Mesodermal cell (in vitro differentiated cells): ENCODE measurements at regions not wholly inside any gene's neighbourhood (a gene's known extent, or its start where the extent isn't known, plus 50 kb on each side); places are given as distances from the start of the nearest gene placed in this dataset.
"Not testable (repeated sequence)": the region's sequence is repeated elsewhere in the genome, so short reads cannot be mapped to it uniquely, and the experiment has no call there.

ENCODE experiments used
- H3K27ac ChIP-seq: 2 replicates; pipeline ENCODE4 v1.7.0; 2013; ENCODE audit warnings: mild to moderate bottlenecking, low read depth, low read length, moderate library complexity; ENCODE audit not compliant: severe bottlenecking
- H3K36me3 ChIP-seq: 2 replicates; pipeline ENCODE4 v1.7.1; 2013; ENCODE audit warnings: mild to moderate bottlenecking, low read length, moderate library complexity; ENCODE audit not compliant: control insufficient read depth, insufficient read depth
- H3K4me1 ChIP-seq: one replicate; pipeline ENCODE4 v1.7.1; 2013; ENCODE audit warnings: mild to moderate bottlenecking, low read length; ENCODE audit not compliant: insufficient read depth, control insufficient read depth, poor library complexity, severe bottlenecking
- H3K4me3 ChIP-seq: 2 replicates; pipeline ENCODE4 v1.7.0; 2013; ENCODE audit warnings: low read length, control low read depth, mild to moderate bottlenecking; ENCODE audit not compliant: insufficient read depth, poor library complexity, severe bottlenecking; ENCODE audit errors: extremely low read depth
- H3K9me3 ChIP-seq: 2 replicates; pipeline ENCODE4 v1.7.1; 2013; ENCODE audit warnings: mild to moderate bottlenecking, low read length, moderate library complexity; ENCODE audit not compliant: control insufficient read depth
- WGBS, 2 experiments: methylation state at CpG; one replicate each; pipeline ENCODE4 v1.1.5; 2013; ENCODE audit warnings: missing lambda C conversion rate in 2 of 2; ENCODE audit not compliant: insufficient coverage in 2 of 2; 5-methylcytosine and 5-hydroxymethylcytosine counted together

DNA sequence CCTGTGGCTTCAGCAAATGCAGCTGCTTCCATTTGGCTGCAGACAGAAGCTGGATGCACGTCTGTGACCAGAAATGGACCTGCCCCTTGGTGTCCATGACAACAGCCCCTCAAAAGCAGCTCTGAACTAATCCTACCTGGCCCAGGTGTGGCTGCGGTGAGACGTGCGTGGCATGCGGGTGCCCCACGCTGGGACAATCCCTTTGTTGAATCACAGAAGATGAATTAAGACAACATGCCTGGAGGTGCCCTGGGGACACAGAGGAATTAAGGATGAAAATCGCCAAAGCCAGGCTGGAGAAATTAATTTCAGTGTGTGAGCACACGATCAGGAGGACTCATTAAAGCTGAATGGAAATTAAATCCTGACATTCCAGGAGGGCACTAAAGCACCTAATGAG is 281.2 kb upstream of the SFSWAP start:
- H3K36me3 ChIP-seq, H3K4me1 ChIP-seq, H3K9me3 ChIP-seq, H3K4me3 ChIP-seq, H3K27ac ChIP-seq: not testable (repeated sequence)
- 79 to 93% methylated on average over 6 to 7 of the region's 8 CpGs for WGBS, 2 experiments

DNA sequence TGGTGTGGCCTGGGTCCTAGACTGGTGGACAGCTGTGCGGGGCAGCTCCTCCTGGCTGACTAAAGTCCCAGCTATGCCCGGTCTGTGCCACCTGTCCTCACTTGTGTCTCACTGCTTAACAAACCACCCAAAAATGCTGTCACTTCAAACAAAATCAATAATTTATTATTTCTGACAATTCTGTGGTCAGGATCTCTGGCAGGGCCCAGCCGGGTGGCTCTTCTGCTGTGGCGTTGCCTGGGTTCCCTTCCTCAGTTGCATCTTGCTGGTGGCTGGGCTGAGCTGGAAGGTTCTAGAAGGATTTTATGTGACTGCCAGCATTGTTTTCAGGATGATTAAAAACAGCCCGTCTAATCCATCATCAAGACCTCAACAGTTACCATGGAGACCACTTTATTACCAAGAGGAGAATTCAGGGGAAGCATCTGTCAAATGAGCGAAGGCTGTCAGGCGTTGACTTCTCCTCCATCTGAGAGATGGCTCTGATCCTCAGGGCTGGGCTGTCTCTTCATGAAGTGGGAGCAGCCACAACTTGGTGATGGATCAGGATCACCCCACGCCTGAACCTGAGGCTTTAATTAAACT is 280.6 kb upstream of the SFSWAP start:
- no peak overlapping the region for H3K27ac ChIP-seq

DNA sequence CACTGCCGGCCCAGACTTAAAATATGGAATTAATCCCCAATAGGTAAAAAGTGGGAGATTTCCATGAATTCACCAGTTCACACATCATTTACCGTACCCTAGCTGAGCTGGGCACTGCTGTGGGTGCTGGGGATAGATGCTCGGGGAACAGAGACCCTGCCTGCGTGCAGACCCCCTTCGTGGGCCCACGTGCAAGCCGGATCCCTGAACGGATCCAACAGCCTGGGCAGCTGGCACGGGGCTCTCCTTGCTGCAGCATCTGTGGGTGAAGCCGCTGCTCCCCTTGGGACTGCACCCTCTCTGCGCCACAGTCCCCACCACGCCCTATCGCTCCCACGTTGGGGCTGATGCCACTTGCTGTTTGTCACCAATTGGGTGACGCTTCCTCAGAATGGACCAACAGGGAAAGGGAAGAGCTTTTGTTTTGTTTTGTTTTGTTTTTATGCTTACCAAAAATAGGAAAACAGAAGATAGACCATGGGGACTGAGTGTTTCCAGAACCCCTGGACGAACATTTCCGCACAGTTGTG is 279.7 kb upstream of the SFSWAP start:
- 80 to 93% methylated on average over 8 to 9 of the region's 17 CpGs for WGBS, 2 experiments
- H3K27ac ChIP-seq, H3K4me1 ChIP-seq, H3K9me3 ChIP-seq, H3K36me3 ChIP-seq, H3K4me3 ChIP-seq: not testable (repeated sequence)

More for the DNA sequence above, 280.6 kb upstream of the SFSWAP start:
- H3K9me3 ChIP-seq, result no peaks in the 10 kb centered on the region
- no peak overlapping the region for H3K4me3 ChIP-seq
- no peaks in the 10 kb centered on the region for H3K4me1 ChIP-seq
- no peaks in the 10 kb centered on the region for H3K36me3 ChIP-seq
- 50 to 78% methylated on average over 2 to 5 of the region's 8 CpGs for WGBS, 2 experiments

DNA sequence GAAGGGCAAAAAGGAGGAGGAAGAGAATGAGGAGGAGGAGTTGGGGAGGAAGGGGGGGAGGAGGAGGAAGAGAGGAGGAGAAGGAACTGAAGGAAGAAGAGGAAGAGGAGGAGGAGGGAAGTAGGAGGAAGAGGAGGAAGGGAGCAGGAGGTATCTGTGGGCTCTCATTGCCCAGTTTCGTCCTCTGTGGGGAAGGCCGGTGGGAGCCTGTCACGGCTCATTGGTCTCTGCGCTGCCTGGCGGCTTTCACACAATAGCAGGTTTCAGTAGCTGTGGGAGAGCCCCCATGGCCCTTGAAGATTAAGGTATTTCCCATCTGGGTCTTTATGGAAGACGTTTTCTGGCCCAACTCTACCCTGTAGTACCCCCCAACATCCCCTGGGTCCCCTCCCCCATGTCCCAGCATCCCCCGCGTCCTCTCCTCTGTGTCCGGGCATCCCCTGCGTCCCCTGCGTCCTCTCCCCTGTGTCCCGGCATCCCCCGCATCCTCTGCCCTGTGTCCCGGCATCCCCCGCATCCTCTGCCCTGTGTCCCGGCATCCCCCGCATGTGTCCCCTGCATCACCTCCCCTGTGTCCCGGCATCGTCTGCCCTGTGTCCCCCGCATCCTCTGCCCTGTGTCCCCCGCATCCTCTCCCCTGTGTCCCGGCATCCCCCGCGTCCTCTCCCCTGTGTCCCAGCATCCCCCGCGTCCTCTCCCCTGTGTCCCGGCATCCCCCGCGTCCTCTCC is 278.2 kb upstream of the SFSWAP start:
- H3K4me3 ChIP-seq, result no peak overlapping the region

DNA sequence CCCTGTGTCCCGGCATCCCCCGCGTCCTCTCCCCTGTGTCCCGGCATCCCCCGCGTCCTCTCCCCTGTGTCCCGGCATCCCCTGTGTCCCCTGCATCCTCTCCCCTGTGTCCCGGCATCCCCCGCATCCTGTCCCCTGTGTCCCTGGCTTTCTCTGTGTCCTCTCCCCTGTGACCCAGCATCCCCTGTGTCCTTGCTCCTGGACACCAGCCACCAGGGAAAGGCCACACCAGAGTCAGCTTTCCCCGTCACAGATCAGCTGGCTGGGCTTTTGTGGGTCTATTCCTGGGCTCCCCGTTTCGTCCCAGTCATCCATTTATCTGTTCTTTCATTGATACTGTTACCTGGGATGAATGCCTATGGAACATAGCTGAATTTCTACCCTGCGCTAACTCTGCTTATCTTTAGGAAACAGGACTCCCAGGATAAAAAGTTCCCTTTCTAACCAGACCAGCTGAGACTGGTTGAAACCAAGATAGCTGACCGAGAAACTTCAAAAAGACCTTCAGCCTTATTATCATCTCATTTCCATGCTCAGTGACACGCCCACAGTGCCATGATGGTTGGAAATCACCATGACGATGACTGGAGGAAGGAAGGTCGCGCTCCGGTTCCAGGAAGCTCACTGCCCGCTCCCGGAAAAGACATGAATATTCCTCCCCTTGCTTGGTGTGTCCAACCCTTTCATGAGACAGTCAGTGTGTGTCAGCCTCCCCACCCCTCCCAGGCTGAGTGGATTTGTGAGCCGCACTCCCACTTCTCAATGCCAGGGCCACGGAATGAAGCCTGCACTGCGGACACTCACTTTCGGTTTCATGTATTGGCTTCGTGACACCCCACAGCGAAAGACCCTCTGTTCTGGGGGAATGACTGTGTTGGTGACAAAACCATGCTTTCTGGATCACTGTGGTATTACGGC is 276.4 kb upstream of the SFSWAP start:
- H3K4me1 ChIP-seq, result no peaks in the 10 kb centered on the region
- H3K9me3 ChIP-seq, result no peaks in the 10 kb centered on the region
- H3K36me3 ChIP-seq, result no peaks in the 10 kb centered on the region
- 81 to 83% methylated on average over 11 to 19 of the region's 28 CpGs for WGBS, 2 experiments
- no peak overlapping the region for H3K4me3 ChIP-seq
- H3K27ac ChIP-seq, result no peak overlapping the region

More for the DNA sequence above, 278.2 kb upstream of the SFSWAP start:
- 58 to 64% methylated on average over 5 of the region's 29 CpGs for WGBS, 2 experiments
- Histone ChIP-seq H3K36me3 (no peaks in the 10 kb centered on the region), H3K4me1 (no peaks in the 10 kb centered on the region), H3K9me3 (no peaks in the 10 kb centered on the region), H3K27ac (no peak overlapping the region)

DNA sequence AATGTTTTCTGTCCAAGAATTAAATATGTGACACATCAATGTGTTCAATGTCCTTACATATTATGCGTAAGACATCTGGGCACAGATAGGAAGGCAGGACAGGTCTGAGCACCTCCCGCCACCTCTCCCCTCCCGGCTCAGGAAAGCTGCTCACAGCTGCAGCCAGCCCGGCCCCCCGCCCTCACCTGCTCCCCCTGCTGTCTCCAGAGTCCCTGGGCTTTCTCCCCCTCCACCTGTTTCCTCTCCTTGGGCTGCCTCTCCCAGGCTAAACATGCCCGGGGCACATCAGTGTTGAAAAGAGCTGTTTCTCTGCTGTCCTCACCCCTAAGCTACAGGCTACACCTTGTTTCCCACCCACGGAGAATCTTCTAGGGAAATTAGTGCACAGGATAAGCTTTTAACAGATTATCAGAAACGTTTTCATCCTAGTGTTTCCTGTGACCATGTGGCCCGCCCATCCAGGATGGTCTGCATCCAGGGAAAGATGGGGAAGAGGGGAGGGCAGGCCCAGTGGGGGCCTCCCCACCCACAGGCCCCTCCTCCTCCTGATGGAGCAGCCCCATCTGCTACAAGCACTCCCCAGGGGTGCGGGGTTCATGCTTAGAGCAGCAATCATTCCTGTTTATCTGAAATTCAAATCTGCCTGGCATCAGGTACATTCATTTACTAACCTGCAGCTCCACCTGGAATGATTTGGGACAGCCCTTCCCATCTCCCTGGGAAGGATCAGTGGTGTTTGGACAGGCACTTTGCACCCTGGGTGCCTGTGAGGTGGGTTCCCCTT is 273.8 kb upstream of the SFSWAP start:
- Histone ChIP-seq H3K4me1 (no peaks in the 10 kb centered on the region), H3K27ac (no peak overlapping the region), H3K36me3 (no peaks in the 10 kb centered on the region), H3K4me3 (no peak overlapping the region), H3K9me3 (no peaks in the 10 kb centered on the region)
- 58 to 73% methylated on average over 5 to 10 of the region's 10 CpGs for WGBS, 2 experiments

DNA sequence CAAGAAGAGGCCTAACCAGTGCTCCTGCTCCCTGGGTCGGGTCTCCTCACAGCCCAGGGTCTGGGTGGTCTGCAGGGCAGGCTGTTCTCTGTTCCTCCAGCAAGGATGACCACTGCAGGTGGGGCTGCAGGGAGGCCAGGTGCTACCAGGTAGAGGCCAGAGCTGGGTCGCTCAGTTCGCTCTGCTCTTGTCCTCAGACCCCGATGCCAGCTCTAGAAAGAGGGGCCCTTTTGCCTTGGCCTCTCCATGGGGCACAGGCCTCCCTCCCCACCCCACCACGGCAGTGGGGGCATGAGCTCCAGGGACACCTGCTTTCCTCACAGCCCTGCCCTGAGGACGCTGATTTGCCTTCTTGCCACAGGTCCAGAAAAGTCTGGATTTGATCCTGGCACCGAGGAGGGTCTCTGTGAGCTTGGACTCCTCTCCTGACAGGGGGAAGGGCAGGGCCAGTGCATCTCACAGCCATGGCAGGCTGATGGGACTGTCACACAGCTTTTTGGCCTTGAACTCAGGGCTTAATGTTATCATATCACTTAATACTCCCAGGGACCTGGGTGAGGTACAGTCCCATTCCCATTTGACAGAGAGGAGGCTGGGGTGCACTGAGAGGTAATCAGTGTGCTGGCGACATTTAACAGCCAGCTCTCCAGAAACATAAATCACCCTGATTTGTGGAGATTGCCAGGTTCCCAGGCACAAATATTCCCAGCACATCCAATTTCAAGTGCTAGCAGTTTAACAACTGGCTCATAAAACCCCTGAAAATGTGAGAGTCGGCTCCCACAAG is 273.0 kb upstream of the SFSWAP start:
- H3K4me3 ChIP-seq, result no peak overlapping the region
- H3K27ac ChIP-seq, result no peak overlapping the region
- no peaks in the 10 kb centered on the region for H3K9me3 ChIP-seq
- 74 to 78% methylated on average over 7 to 9 of the region's 9 CpGs for WGBS, 2 experiments
- H3K36me3 ChIP-seq, result no peaks in the 10 kb centered on the region
- H3K4me1 ChIP-seq, result no peaks in the 10 kb centered on the region

DNA sequence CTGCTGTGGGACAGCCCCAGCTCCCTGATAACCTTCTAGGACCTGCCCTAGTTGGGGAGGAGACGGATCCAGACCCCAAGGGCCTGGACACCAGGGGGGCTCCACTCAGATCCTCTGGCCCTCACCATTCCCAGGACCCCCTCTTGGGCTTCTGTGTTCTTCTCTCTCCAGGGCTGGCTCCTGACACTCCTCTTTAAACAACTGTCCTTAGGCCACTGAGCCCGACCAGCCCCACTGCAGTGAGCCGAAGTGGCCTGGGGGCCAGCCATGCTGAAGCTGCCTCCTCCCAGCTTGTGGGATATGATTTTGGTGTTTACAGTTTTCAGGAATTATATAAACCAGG is 272.4 kb upstream of the SFSWAP start:
- H3K36me3 ChIP-seq, H3K27ac ChIP-seq, H3K9me3 ChIP-seq, H3K4me1 ChIP-seq, H3K4me3 ChIP-seq: not testable (repeated sequence)
- 67 to 83% methylated on average over 1 of the region's 3 CpGs for WGBS, 2 experiments

DNA sequence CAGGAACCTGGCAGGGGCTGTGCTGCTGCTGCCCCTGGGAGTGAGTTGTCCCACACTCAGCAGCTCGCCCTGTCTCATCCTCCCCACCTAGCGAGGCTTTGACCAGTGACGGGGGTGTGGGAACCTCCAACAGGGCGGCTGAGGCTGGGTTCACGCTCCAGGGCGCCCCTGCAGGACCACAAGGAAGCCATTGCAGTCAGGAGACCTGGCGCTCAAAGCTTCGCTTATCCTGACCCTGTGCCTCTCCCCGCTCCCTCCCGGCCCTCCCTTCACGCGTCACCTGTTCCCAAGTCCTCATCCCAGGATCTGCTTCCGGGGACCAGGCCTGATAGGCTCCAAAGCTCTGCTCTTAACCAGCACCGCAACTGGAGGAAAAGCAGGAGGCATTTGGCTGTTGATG is 272.0 kb upstream of the SFSWAP start:
- no peaks in the 10 kb centered on the region for H3K36me3 ChIP-seq
- 66 to 69% methylated on average over 12 to 13 of the region's 14 CpGs for WGBS, 2 experiments
- no peaks in the 10 kb centered on the region for H3K9me3 ChIP-seq
- H3K4me1 ChIP-seq, result no peaks in the 10 kb centered on the region
- no peak overlapping the region for H3K27ac ChIP-seq
- no peak overlapping the region for H3K4me3 ChIP-seq

DNA sequence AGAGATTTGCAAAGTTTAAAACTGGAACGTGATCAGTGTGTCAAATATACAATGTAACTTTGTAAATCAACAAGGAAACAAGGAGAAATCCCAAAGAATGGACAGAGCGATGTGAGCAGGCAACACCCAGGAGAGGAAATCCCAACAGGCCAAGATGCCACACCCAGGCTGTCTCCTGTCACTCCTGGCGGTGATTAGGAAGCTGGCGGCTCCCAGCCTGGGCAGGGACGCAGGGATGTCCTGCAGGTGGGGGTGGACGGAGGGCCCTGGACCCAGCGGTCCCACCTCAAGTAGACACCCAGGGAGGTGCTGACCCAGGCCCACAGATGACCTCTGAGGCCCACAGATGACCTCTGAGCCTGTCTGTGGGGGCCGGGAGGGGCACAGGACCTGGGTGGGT is 271.1 kb upstream of the SFSWAP start:
- H3K4me1 ChIP-seq, H3K36me3 ChIP-seq, H3K4me3 ChIP-seq, H3K9me3 ChIP-seq, H3K27ac ChIP-seq: not testable (repeated sequence)
- no CpG with 5 or more reads among the region's 8 CpGs for WGBS, 2 experiments
